K562 (cell line): ENCODE measurements at regions not wholly inside any gene's neighbourhood (a gene's known extent, or its start where the extent isn't known, plus 50 kb on each side); places are given as distances from the start of the nearest gene placed in this dataset.

Source experiments
- ATAC-seq: fragments of 200-7000 bp; cut with Tn5 transposase; 3 replicates; pipeline ENCODE4 v1.9.1; 2020; ENCODE audit warnings: moderate library complexity
- BruUV-seq: library from RNA; stranded (reverse); fragments of 400-500 nt; replicated peaks from 2 replicates; lab custom pipeline; 2021; lab: Mats Ljungman, UMichigan
- CTCF ChIA-PET: fragments of 300-600 bp; formaldehyde crosslinking; extraction: SDS; loops from one replicate; lab custom pipeline; 2021; ENCODE audit warnings: low intra/inter-chr PET ratio; lab: Yijun Ruan, JAX
- POLR2A ChIA-PET: fragments of 300-600, 350-650 bp; sonication (Branson Sonifier 250); formaldehyde crosslinking; extraction: SDS; loops from one replicate; lab custom pipeline; 2021; ENCODE audit warnings: antibody characterized with exemption, inconsistent platforms; lab: Yijun Ruan, JAX
- DNase-seq, 4 experiments: peaks; one replicate each; pipeline versions ENCODE4 v3.0.0 to v3.0.0-alpha.2; 2011 to 2018; ENCODE audit warnings: low spot score in 3 of 4, mixed read lengths in 3 of 4; ENCODE audit errors: extremely low read depth in 1 of 4
- FAIRE-seq: peaks from 2 replicates; lab custom pipeline; 2011; peaks lifted over from hg19 to GRCh38; lab: Jason Lieb, UNC
- H2AFZ ChIP-seq: 2 replicates; pipeline ENCODE4 v1.6.0; 2011; ENCODE audit warnings: low read depth, low read length, control low read depth, inconsistent platforms
- H3K27ac ChIP-seq: fragments of 200-600 bp; 3 replicates; pipeline ENCODE4 v1.8.0; 2011; ENCODE audit warnings: low read depth, mild to moderate bottlenecking, control low read depth, inconsistent platforms, low read length, moderate library complexity, mixed read lengths; ENCODE audit errors: extremely low read depth
- H3K27me3 ChIP-seq, 2 experiments: fragments of 300-600 bp in 1 of 2; 2 replicates in 1 of 2; 3 replicates in 1 of 2; pipeline versions ENCODE4 v1.6.0 to v1.8.0; 2011; ENCODE audit warnings: inconsistent platforms in 2 of 2, low read length in 2 of 2, mild to moderate bottlenecking in 1 of 2, mixed read lengths in 1 of 2, moderate library complexity in 1 of 2; ENCODE audit not compliant: control insufficient read depth in 2 of 2, insufficient read depth in 2 of 2
- H3K36me3 ChIP-seq: fragments of 300-600 bp; 3 replicates; pipeline ENCODE4 v1.8.0; 2011; ENCODE audit warnings: mild to moderate bottlenecking, low read length, inconsistent platforms; ENCODE audit not compliant: control insufficient read depth, insufficient read depth
- H3K4me1 ChIP-seq, 2 experiments: fragments of 200-600 bp in 1 of 2; replicated peaks in 1 of 2; 2 replicates in 1 of 2; 3 replicates in 1 of 2; pipeline versions ENCODE4 v1.5.1 to v1.8.0; 2011; ENCODE audit warnings: inconsistent platforms in 2 of 2, low read length in 2 of 2, mild to moderate bottlenecking in 1 of 2, mixed read lengths in 1 of 2, moderate library complexity in 1 of 2; ENCODE audit not compliant: control insufficient read depth in 2 of 2, insufficient read depth in 2 of 2
- H3K4me2 ChIP-seq: 2 replicates; pipeline ENCODE4 v1.6.1; 2011; ENCODE audit warnings: low read length, control low read depth, inconsistent platforms, mixed read lengths; ENCODE audit not compliant: insufficient read depth
- H3K4me3 ChIP-seq: fragments of 200-600 bp; sonication (generic), shearing (Covaris generic); 2 replicates; pipeline ENCODE4 v1.5.1; 2016; ENCODE audit warnings: control low read depth, inconsistent platforms
- H3K79me2 ChIP-seq: fragments of 200-600 bp; 3 replicates; pipeline ENCODE4 v1.8.0; 2011; ENCODE audit warnings: low read length, inconsistent platforms; ENCODE audit not compliant: control insufficient read depth, insufficient read depth
- H3K9ac ChIP-seq, 2 experiments: 2 replicates each; pipeline versions ENCODE4 v1.6.0 to v1.6.1; 2011; ENCODE audit warnings: low read depth in 2 of 2, low read length in 2 of 2, control low read depth in 1 of 2, inconsistent platforms in 1 of 2, mild to moderate bottlenecking in 1 of 2, mixed read lengths in 1 of 2; ENCODE audit not compliant: insufficient read depth in 1 of 2
- H3K9me1 ChIP-seq: one replicate; pipeline ENCODE4 v1.6.0; 2011; ENCODE audit warnings: inconsistent platforms, mild to moderate bottlenecking, low read length, moderate library complexity; ENCODE audit not compliant: control insufficient read depth, insufficient read depth
- H3K9me3 ChIP-seq: replicated peaks from 2 replicates; pipeline ENCODE4 v1.5.1; 2011; ENCODE audit warnings: low read depth, low read length, inconsistent platforms; ENCODE audit not compliant: control insufficient read depth, insufficient read depth
- H4K20me1 ChIP-seq: replicated peaks from 2 replicates; pipeline ENCODE4 v1.6.1; 2011; ENCODE audit warnings: low read length, inconsistent platforms, mixed read lengths; ENCODE audit not compliant: control insufficient read depth, insufficient read depth
- CBFA2T2 ChIP-seq: fragments of 450-650 bp; conservative IDR thresholded peaks from 2 replicates; pipeline ENCODE4 v1.6.1; 2017; ENCODE audit warnings: mild to moderate bottlenecking
- EGR1 ChIP-seq: fragments of 450-650 bp; conservative IDR thresholded peaks from 2 replicates; pipeline ENCODE4 v1.6.1; 2017; ENCODE audit warnings: mild to moderate bottlenecking
- ESRRA ChIP-seq: fragments of 450-650 bp; IDR thresholded peaks from 2 replicates; pipeline ENCODE4 v1.6.1; 2014; ENCODE audit warnings: low read depth, mild to moderate bottlenecking, moderate library complexity, borderline replicate concordance
- HNRNPLL ChIP-seq: fragments of 200-400 bp; formaldehyde crosslinking; IDR thresholded peaks from 2 replicates; pipeline ENCODE4 v1.6.1; 2017; ENCODE audit warnings: low read length, low read depth, mild to moderate bottlenecking; ENCODE audit not compliant: poor library complexity, severe bottlenecking
- JUN ChIP-seq, 2 experiments: sonication (generic) in 1 of 2; formaldehyde crosslinking in 1 of 2; IDR thresholded peaks; 2 replicates each; pipeline versions ENCODE4 v1.6.1 to v1.8.0; 2012 to 2022; ENCODE audit warnings: borderline replicate concordance in 2 of 2, mild to moderate bottlenecking in 2 of 2, improper control_type of control experiment in 1 of 2, low read depth in 1 of 2, low read length in 1 of 2, missing genetic modification reagents in 1 of 2
- KLF6 ChIP-seq: fragments of 250-450 bp; sonication (Bioruptor Pico); IDR thresholded peaks from 2 replicates; pipeline ENCODE4 v1.4.0; 2020; ENCODE audit warnings: mild to moderate bottlenecking, moderate library complexity, borderline replicate concordance
- MYBL2 ChIP-seq, 2 experiments: fragments of 450-650 bp in 1 of 2; sonication (generic) in 1 of 2; formaldehyde crosslinking in 1 of 2; IDR thresholded peaks; 2 replicates each; pipeline versions ENCODE4 v1.6.1 to v1.8.1; 2017 to 2022; ENCODE audit warnings: borderline replicate concordance in 1 of 2, inconsistent platforms in 1 of 2, low read depth in 1 of 2, mild to moderate bottlenecking in 1 of 2, missing genetic modification reagents in 1 of 2, moderate library complexity in 1 of 2
- POLR2AphosphoS2 ChIP-seq: IDR thresholded peaks from 2 replicates; pipeline ENCODE4 v1.6.1; 2012; ENCODE audit warnings: low read length, improper control_type of control experiment
- RAD51 ChIP-seq: fragments of 450-650 bp; IDR thresholded peaks from 2 replicates; pipeline ENCODE4 v1.7.1; 2016; ENCODE audit warnings: low read depth, mild to moderate bottlenecking, borderline replicate concordance
- SOX6 ChIP-seq: fragments of 450-650 bp; IDR thresholded peaks from 2 replicates; pipeline ENCODE4 v1.6.1; 2014; ENCODE audit warnings: mild to moderate bottlenecking
- YBX1 ChIP-seq: fragments of 450-650 bp; IDR thresholded peaks from 2 replicates; pipeline ENCODE4 v1.7.1; 2016; ENCODE audit warnings: mild to moderate bottlenecking
- ZEB2 ChIP-seq: fragments of 450-650 bp; IDR thresholded peaks from 2 replicates; pipeline ENCODE4 v1.6.1; 2016
- ZNF184 ChIP-seq: sonication (generic); formaldehyde crosslinking; IDR thresholded peaks from 2 replicates; pipeline ENCODE4 v1.5.0; 2020; ENCODE audit warnings: missing genetic modification reagents
- whole genome bisulfite sequencing: fragments of 100-300 bp; shearing (Covaris generic); methylation state at CpG from one replicate; pipeline ENCODE4 v1.1.6; 2016; ENCODE audit warnings: low coverage, mixed read lengths; ENCODE audit not compliant: insufficient coverage; ENCODE audit errors: missing lambda C conversion rate; 5-methylcytosine and 5-hydroxymethylcytosine counted together
- in situ Hi-C: fragments of 300-500 bp; cut with MboI; formaldehyde crosslinking; loops from 4 replicates; pipeline ENCODE4 v1.15.0; 2018; ENCODE audit warnings: inconsistent platforms, mixed read lengths
- intact Hi-C: fragments of 100-400 bp; cut with micrococcal nuclease; formaldehyde crosslinking; loops from 2 replicates; pipeline ENCODE4 v1.14.2; 2022
- TF ChIP-seq, protein P1 (sequence below): fragments of 250-450 bp; sonication (Bioruptor Pico); IDR thresholded peaks from 2 replicates; pipeline ENCODE4 v1.4.0; 2020; ENCODE audit warnings: mild to moderate bottlenecking, moderate library complexity
- TF ChIP-seq, protein P2 (sequence below), 2 experiments: fragments of 450-650 bp; IDR thresholded peaks; 2 replicates each; pipeline ENCODE4 v1.6.1; 2018; ENCODE audit warnings: mild to moderate bottlenecking in 2 of 2, low read depth in 1 of 2; ENCODE audit not compliant: partially characterized antibody in 2 of 2

DNA sequence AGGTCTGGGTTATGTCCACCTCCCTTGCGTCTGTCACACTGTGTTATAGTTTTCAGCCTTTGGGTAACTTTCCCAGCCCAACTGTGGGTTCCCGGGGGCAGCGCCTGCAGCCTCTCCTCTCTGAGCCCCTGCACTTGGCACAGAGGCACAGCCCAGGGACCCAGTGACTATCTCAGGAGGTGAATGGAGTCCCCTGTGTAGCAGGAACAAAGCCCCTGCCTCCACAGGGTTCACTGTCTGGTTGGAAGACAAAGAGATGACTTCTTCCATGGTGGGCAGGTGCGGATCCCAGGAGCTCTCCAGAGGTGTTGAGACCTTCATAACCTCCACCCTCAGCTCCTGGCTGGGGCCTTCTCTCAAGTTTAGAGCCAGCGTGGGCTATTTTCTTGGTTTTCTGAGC is 156.9 kb downstream of the C9orf50 start:
- no peak overlapping the region for H2AFZ ChIP-seq
- CTCF ChIA-PET: interaction anchor here (0.6 kb wide), 1 partner anchor 73 kb away, joined by 4 read pairs; no protein-coding TSS in a partner anchor
- TF ChIP-seq JUN (IDR thresholded peaks at IDR 0.05; ENCODE audit: borderline replicate concordance, low read depth, low read length) (no peak), JUN (CRISPR knock-in tag; IDR thresholded peaks at IDR 0.05; ENCODE audit: borderline replicate concordance) (no peak), YBX1 (no peak), ESRRA (no peak), CBFA2T2 (no peak), ZNF184 (no peak), SOX6 (no peak), EGR1 (no peak), ZEB2 (no peak), HNRNPLL (no peak), POLR2AphosphoS2 (no peak), RAD51 (no peak), MYBL2 (IDR thresholded peaks at IDR 0.05; ENCODE audit: low read depth) (no peak), MYBL2 (CRISPR knock-in tag; IDR thresholded peaks at IDR 0.05; ENCODE audit: borderline replicate concordance) (no peak), KLF6 (no peak)
- TF ChIP-seq, protein P1, sequence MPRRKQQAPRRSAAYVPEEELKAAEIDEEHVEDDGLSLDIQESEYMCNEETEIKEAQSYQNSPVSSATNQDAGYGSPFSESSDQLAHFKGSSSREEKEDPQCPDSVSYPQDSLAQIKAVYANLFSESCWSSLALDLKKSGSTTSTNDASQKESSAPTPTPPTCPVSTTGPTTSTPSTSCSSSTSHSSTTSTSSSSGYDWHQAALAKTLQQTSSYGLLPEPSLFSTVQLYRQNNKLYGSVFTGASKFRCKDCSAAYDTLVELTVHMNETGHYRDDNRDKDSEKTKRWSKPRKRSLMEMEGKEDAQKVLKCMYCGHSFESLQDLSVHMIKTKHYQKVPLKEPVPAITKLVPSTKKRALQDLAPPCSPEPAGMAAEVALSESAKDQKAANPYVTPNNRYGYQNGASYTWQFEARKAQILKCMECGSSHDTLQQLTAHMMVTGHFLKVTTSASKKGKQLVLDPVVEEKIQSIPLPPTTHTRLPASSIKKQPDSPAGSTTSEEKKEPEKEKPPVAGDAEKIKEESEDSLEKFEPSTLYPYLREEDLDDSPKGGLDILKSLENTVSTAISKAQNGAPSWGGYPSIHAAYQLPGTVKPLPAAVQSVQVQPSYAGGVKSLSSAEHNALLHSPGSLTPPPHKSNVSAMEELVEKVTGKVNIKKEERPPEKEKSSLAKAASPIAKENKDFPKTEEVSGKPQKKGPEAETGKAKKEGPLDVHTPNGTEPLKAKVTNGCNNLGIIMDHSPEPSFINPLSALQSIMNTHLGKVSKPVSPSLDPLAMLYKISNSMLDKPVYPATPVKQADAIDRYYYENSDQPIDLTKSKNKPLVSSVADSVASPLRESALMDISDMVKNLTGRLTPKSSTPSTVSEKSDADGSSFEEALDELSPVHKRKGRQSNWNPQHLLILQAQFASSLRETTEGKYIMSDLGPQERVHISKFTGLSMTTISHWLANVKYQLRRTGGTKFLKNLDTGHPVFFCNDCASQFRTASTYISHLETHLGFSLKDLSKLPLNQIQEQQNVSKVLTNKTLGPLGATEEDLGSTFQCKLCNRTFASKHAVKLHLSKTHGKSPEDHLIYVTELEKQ (CRISPR knock-in tag): no peak
- TF ChIP-seq, protein P2, sequence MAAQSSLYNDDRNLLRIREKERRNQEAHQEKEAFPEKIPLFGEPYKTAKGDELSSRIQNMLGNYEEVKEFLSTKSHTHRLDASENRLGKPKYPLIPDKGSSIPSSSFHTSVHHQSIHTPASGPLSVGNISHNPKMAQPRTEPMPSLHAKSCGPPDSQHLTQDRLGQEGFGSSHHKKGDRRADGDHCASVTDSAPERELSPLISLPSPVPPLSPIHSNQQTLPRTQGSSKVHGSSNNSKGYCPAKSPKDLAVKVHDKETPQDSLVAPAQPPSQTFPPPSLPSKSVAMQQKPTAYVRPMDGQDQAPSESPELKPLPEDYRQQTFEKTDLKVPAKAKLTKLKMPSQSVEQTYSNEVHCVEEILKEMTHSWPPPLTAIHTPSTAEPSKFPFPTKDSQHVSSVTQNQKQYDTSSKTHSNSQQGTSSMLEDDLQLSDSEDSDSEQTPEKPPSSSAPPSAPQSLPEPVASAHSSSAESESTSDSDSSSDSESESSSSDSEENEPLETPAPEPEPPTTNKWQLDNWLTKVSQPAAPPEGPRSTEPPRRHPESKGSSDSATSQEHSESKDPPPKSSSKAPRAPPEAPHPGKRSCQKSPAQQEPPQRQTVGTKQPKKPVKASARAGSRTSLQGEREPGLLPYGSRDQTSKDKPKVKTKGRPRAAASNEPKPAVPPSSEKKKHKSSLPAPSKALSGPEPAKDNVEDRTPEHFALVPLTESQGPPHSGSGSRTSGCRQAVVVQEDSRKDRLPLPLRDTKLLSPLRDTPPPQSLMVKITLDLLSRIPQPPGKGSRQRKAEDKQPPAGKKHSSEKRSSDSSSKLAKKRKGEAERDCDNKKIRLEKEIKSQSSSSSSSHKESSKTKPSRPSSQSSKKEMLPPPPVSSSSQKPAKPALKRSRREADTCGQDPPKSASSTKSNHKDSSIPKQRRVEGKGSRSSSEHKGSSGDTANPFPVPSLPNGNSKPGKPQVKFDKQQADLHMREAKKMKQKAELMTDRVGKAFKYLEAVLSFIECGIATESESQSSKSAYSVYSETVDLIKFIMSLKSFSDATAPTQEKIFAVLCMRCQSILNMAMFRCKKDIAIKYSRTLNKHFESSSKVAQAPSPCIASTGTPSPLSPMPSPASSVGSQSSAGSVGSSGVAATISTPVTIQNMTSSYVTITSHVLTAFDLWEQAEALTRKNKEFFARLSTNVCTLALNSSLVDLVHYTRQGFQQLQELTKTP (IDR thresholded peaks at IDR 0.05; ENCODE audit: low read depth in 1 of 2, partially characterized antibody in 2 of 2): no peak
- TF ChIP-seq, all 486 proteins: peak for 0
- FAIRE-seq (no peak), DNase-seq (no peak), ATAC-seq (no peak)
- 68% methylated on average over 5 of the region's 5 CpGs for WGBS
- Histone ChIP-seq H3K27ac (no peak overlapping the region), H3K4me2 (no peak overlapping the region), H3K4me1 (peaks cover 20 to 55% of the 10 kb centered on the region in 2 experiments), H3K27me3 (no peaks in the 10 kb centered on the region), H3K36me3 (no peaks in the 10 kb centered on the region), H3K79me2 (no peaks in the 10 kb centered on the region), H3K9ac (no peak overlapping the region), H3K9me1 (no peaks in the 10 kb centered on the region), H3K9me3 (no peaks in the 10 kb centered on the region), H4K20me1 (no peaks in the 10 kb centered on the region), H3K4me3 (no peak overlapping the region)
- in situ Hi-C loops: no loop called here
- no TSS peak for BruUV-seq
- POLR2A ChIA-PET: interaction anchor here (0.7 to 2.3 kb wide), 3 partner anchors 11 to 19 kb away, joined by 4 to 11 read pairs (median 4); no protein-coding TSS in a partner anchor
- intact Hi-C loops: no loop called here
